Neural progenitor cell (in vitro differentiated cells): ENCODE measurements at regions not wholly inside any gene's neighbourhood (a gene's known extent, or its start where the extent isn't known, plus 50 kb on each side); places are given as distances from the start of the nearest gene placed in this dataset.

Experiments used
- DNase-seq: peaks from one replicate; pipeline ENCODE4 v3.0.0-alpha.2; 2016; ENCODE audit warnings: low spot score
- H2AFZ ChIP-seq: fragments of 200-600 bp; sonication (generic); replicated peaks from 2 replicates; pipeline ENCODE4 v1.6.1; 2016; ENCODE audit warnings: antibody characterized with exemption
- H3F3A ChIP-seq: fragments of 200-600 bp; sonication (generic); 2 replicates; pipeline ENCODE4 v1.6.1; 2016; ENCODE audit warnings: antibody characterized with exemption, low read depth
- H3K27ac ChIP-seq: fragments of 200-600 bp; sonication (generic); 2 replicates; pipeline ENCODE4 v1.5.1; 2016; ENCODE audit warnings: mild to moderate bottlenecking
- H3K27me3 ChIP-seq: fragments of 200-600 bp; sonication (generic); 2 replicates; pipeline ENCODE4 v1.6.1; 2016; ENCODE audit warnings: mild to moderate bottlenecking, moderate library complexity
- H3K36me3 ChIP-seq: fragments of 200-600 bp; sonication (generic); 2 replicates; pipeline ENCODE4 v1.5.1; 2016
- H3K4me1 ChIP-seq: fragments of 200-600 bp; sonication (generic); 2 replicates; pipeline ENCODE4 v1.6.1; 2016; ENCODE audit warnings: mixed run types
- H3K4me2 ChIP-seq: fragments of 200-600 bp; sonication (generic); 2 replicates; pipeline ENCODE4 v1.6.1; 2016
- H3K4me3 ChIP-seq: fragments of 200-600 bp; sonication (generic); 2 replicates; pipeline ENCODE4 v1.5.1; 2016
- H3K79me2 ChIP-seq: fragments of 200-600 bp; sonication (generic); 2 replicates; pipeline ENCODE4 v1.6.1; 2016; ENCODE audit warnings: low read depth
- H3K9ac ChIP-seq: fragments of 200-600 bp; sonication (generic); 2 replicates; pipeline ENCODE4 v1.6.1; 2016
- H3K9me3 ChIP-seq: fragments of 200-600 bp; sonication (generic); 2 replicates; pipeline ENCODE4 v1.5.1; 2016; ENCODE audit warnings: low read depth
- H4K20me1 ChIP-seq: fragments of 200-600 bp; sonication (generic); 2 replicates; pipeline ENCODE4 v1.6.1; 2016; ENCODE audit warnings: low read depth
- H3K27ac Mint-ChIP-seq: 3 replicates; pipeline ENCODE4 v1.8.0; 2021; ENCODE audit warnings: mixed read lengths
- H3K27me3 Mint-ChIP-seq: 2 replicates; pipeline ENCODE4 v1.8.0; 2022; ENCODE audit warnings: low read depth, mild to moderate bottlenecking, inconsistent platforms, moderate library complexity, mixed read lengths; ENCODE audit not compliant: insufficient read depth
- H3K36me3 Mint-ChIP-seq: 3 replicates; pipeline ENCODE4 v1.8.0; 2021; ENCODE audit warnings: mixed read lengths
- H3K4me1 Mint-ChIP-seq: 3 replicates; pipeline ENCODE4 v1.8.0; 2021; ENCODE audit warnings: mixed read lengths
- H3K4me3 Mint-ChIP-seq: 3 replicates; pipeline ENCODE4 v1.8.0; 2021; ENCODE audit warnings: mild to moderate bottlenecking, moderate library complexity, mixed read lengths
- H3K9me3 Mint-ChIP-seq: 3 replicates; pipeline ENCODE4 v1.8.0; 2020; ENCODE audit warnings: mixed read lengths
- CTCF ChIP-seq: fragments of 200-600 bp; sonication (generic); IDR thresholded peaks from 2 replicates; pipeline ENCODE4 v1.5.1; 2017; ENCODE audit warnings: antibody characterized with exemption, mild to moderate bottlenecking
- EZH2 ChIP-seq: fragments of 200-600 bp; sonication (generic); IDR thresholded peaks from 2 replicates; pipeline ENCODE4 v1.6.1; 2017; ENCODE audit warnings: antibody characterized with exemption, mild to moderate bottlenecking, moderate library complexity
- EZH2phosphoT487 ChIP-seq: fragments of 200-600 bp; sonication (generic); IDR thresholded peaks from 2 replicates; pipeline ENCODE4 v1.6.1; 2017; ENCODE audit warnings: antibody characterized with exemption

GRCh38 chr21:17925899-17926298, 106.7 kb upstream of the C21orf91 start:
- no peaks in the 10 kb centered on the region for H3K79me2 ChIP-seq
- H3K4me1 Mint-ChIP-seq = peaks cover 5% of the 10 kb centered on the region
- H3K4me2 ChIP-seq = no peak overlapping the region
- no peaks in the 10 kb centered on the region for H3K27me3 Mint-ChIP-seq
- no peaks in the 10 kb centered on the region for H3K27me3 ChIP-seq
- TF ChIP-seq EZH2phosphoT487 (no peak), CTCF (peak; percentile 67), EZH2 (no peak)
- no peak overlapping the region for H3K27ac ChIP-seq
- H4K20me1 ChIP-seq = no peaks in the 10 kb centered on the region
- no peak overlapping the region for H3K4me3 ChIP-seq
- no peaks in the 10 kb centered on the region for H3K36me3 ChIP-seq
- H3K9me3 Mint-ChIP-seq = peaks cover 4% of the 10 kb centered on the region
- no peak overlapping the region for H3K4me3 Mint-ChIP-seq
- DNase-seq = peak; percentile 27
- peaks cover 17% of the 10 kb centered on the region for H3K4me1 ChIP-seq
- H3F3A ChIP-seq = no peaks in the 10 kb centered on the region
- H3K9me3 ChIP-seq = no peaks in the 10 kb centered on the region
- H3K9ac ChIP-seq = no peak overlapping the region
- no peak overlapping the region for H2AFZ ChIP-seq
- no peaks in the 10 kb centered on the region for H3K36me3 Mint-ChIP-seq
- no peak overlapping the region for H3K27ac Mint-ChIP-seq

DNA sequence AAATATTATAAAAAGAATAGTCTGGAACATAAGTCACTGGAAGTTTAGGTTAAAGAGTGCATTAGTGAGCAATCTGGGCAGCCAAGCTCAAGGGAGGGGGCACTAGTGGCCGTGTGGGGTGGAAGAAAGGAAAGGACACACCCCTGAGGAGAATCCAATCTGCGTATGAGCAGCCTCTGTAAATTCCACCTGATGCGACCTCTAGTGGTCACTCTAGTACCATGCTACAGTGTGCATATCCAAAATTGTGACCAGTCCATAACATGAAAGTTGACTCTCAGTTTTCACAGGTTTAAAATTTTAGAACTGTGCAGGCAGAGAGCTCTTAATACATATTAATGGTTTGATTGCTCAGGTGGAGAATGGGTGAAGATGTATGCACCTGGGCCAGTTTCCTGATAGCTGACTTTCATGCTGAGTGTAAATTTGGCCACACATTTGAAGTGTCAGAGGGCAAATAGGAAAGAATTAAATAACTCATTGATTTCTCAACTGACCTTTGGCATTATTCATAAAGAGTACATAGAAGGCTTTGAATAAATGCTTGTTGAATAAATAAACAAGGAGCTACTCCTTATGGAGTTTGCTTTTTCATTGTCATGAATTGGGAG, 105.9 kb upstream of the C21orf91 start:
- TF ChIP-seq CTCF (peak; percentile 89), EZH2phosphoT487 (no peak)
- Mint-ChIP-seq H3K36me3 (no peaks in the 10 kb centered on the region), H3K27me3 (no peaks in the 10 kb centered on the region), H3K9me3 (peaks cover 9% of the 10 kb centered on the region), H3K27ac (no peak overlapping the region), H3K4me3 (no peak overlapping the region), H3K4me1 (peaks cover 5% of the 10 kb centered on the region)
- Histone ChIP-seq H3K27ac (no peak overlapping the region), H3K9me3 (no peaks in the 10 kb centered on the region), H4K20me1 (no peaks in the 10 kb centered on the region), H3K4me2 (no peak overlapping the region), H2AFZ (no peak overlapping the region), H3K4me1 (peaks cover 14% of the 10 kb centered on the region), H3K4me3 (no peak overlapping the region), H3K36me3 (no peaks in the 10 kb centered on the region), H3K79me2 (no peaks in the 10 kb centered on the region), H3F3A (no peaks in the 10 kb centered on the region), H3K9ac (no peak overlapping the region), H3K27me3 (no peaks in the 10 kb centered on the region)
- DNase-seq = peak; percentile 83

- Mint-ChIP-seq H3K27me3 (no peaks in the 10 kb centered on the region), H3K4me1 (no peaks in the 10 kb centered on the region), H3K27ac (no peak overlapping the region), H3K4me3 (no peak overlapping the region), H3K36me3 (peaks cover 2% of the 10 kb centered on the region), H3K9me3 (peaks cover 23% of the 10 kb centered on the region)
- Histone ChIP-seq H2AFZ (no peak overlapping the region), H3K27me3 (no peaks in the 10 kb centered on the region), H3K4me3 (no peak overlapping the region), H3K27ac (no peak overlapping the region), H3F3A (no peaks in the 10 kb centered on the region), H4K20me1 (no peaks in the 10 kb centered on the region), H3K9ac (no peak overlapping the region), H3K36me3 (no peaks in the 10 kb centered on the region), H3K4me1 (no peaks in the 10 kb centered on the region), H3K79me2 (no peaks in the 10 kb centered on the region), H3K9me3 (no peaks in the 10 kb centered on the region), H3K4me2 (no peak overlapping the region)
- no peak for DNase-seq
- TF ChIP-seq EZH2 (no peak), CTCF (no peak), EZH2phosphoT487 (no peak)
Observed at GRCh38 chr21:17921579-17922530, 102.7 kb upstream of the C21orf91 start.
